Skin epidermis (tissue), 12 donors: ENCODE measurements at regions not wholly inside any gene's neighbourhood (a gene's known extent, or its start where the extent isn't known, plus 50 kb on each side); places are given as distances from the start of the nearest gene placed in this dataset.
"Not testable (repeated sequence)": the region's sequence is repeated elsewhere in the genome, so short reads cannot be mapped to it uniquely, and the experiment has no call there.

Experiments
- H3K27ac ChIP-seq, 21 experiments: fragments of 200-600 bp; sonication (generic) in 11 of 21; one replicate each; pipeline ENCODE4 v1.5.0; 2020; ENCODE audit warnings: mild to moderate bottlenecking in 3 of 21, inconsistent platforms in 2 of 21, moderate library complexity in 2 of 21
- H3K4me3 ChIP-seq, 7 experiments: fragments of 200-600 bp; sonication (generic) in 2 of 7; one replicate each; pipeline ENCODE4 v1.5.0; 2020; ENCODE audit warnings: inconsistent platforms in 2 of 7, mild to moderate bottlenecking in 2 of 7, moderate library complexity in 1 of 7

- Histone ChIP-seq H3K4me3 (no peak overlapping the region), H3K27ac (no peak overlapping the region)
Observed at GRCh38 chr4:71081192-71081591, 87.7 kb downstream of the DCK start.

DNA sequence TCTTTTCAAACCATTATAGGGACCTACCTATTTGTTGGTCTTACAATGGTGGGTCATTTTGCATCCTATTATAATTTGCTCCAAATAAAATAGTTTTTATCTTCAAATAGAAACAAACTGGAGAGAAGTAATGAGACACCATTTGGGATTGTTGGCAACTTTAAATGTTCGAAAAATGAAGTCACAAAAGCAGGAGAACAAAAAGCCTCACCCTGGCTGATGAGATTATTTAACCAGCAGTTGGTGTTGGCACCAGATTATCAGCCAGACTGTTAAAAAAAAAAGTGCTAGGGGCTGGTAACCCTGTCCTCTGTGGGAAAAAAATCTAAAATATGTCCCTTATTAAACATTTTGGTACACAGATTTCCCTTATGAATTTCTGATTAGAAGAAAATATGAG, 100.3 kb downstream of the DCK start:
- H3K4me3 ChIP-seq, result no peak overlapping the region
- no peak overlapping the region for H3K27ac ChIP-seq

- H3K27ac ChIP-seq, result no peak overlapping the region
- H3K4me3 ChIP-seq, result no peak overlapping the region
Observed at GRCh38 chr4:71094201-71094600, 100.8 kb downstream of the DCK start.

GRCh38 chr4:71095141-71095540, 101.7 kb downstream of the DCK start:
- no peak overlapping the region for H3K27ac ChIP-seq

GRCh38 chr4:71095545-71095944, 102.1 kb downstream of the DCK start:
- no peak overlapping the region for H3K27ac ChIP-seq

More at GRCh38 chr4:71095141-71095540, 101.7 kb downstream of the DCK start:
- H3K4me3 ChIP-seq, result no peak overlapping the region

DNA sequence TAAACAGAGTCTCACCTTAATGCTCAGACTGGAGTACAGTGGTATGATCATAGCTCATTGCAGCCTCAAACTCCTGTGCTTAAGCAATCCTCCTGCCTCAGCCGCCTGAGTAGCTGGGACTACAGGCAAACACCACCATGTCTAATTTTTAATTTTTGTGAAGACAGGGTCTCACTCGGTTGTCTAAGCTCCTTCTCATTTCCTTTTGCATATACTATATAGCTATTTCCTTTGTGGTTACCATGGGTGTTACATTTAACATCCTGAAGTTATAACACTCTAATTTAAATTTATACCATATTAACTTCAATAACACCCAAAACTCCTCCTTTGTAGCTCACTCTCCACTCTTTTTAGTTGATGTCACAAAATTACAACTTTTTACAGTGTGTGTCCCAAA, 114.3 kb downstream of the DCK start:
- Histone ChIP-seq H3K27ac (peak overlapping the region in 2 of 21 experiments; percentile 29 to 51), H3K4me3 (no peak overlapping the region)

More at GRCh38 chr4:71095545-71095944, 102.1 kb downstream of the DCK start:
- H3K4me3 ChIP-seq, result no peak overlapping the region

DNA sequence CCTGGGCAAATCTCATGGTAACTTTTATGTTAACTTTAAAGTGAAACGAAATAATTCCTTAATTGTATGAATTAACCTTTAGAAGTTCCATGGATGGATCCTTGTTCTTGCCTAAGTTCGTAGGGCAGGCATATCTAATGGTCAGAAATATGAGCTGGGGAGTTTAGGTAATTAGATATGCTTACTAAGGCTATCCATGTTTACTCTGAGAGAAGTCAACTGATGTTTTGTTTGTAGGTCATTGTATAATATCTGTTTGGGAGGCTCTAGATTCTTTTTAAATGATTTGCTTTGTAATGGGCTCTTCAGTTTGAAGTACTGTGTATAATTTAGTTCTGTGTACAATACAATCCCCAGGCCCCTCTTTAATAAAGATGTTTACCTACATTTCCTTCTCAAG, 117.0 kb downstream of the DCK start:
- Histone ChIP-seq H3K4me3 (no peak overlapping the region), H3K27ac (no peak overlapping the region)

- not testable (repeated sequence) for H3K4me3 ChIP-seq, H3K27ac ChIP-seq
Observed at GRCh38 chr4:71111133-71111532, 117.7 kb downstream of the DCK start.

GRCh38 chr4:71113294-71113693, 119.8 kb downstream of the DCK start:
- Histone ChIP-seq H3K27ac (no peak overlapping the region), H3K4me3 (no peak overlapping the region)

- H3K27ac ChIP-seq, result no peak overlapping the region
- no peak overlapping the region for H3K4me3 ChIP-seq
Observed at GRCh38 chr4:71120831-71121524, 127.5 kb downstream of the DCK start.

DNA sequence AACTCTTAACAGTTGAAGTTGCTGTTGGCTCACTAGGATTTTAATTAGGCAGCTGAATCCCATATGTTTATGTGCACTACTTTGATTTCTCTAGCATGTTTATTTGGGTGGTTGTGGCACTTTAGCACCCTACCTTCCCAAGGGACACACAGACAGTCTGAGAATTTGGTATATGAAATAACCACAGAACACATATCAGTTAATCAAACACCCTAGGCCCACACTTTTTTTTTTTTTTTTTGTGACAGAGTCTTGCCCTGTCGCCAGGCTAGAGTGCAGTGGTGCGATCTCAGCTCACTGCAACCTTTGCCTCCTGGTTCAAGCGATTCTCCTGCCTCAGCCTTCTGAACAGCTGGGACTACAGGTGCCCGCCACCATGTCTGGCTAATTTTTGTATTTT, 130.5 kb downstream of the DCK start:
- no peak overlapping the region for H3K27ac ChIP-seq
- no peak overlapping the region for H3K4me3 ChIP-seq

DNA sequence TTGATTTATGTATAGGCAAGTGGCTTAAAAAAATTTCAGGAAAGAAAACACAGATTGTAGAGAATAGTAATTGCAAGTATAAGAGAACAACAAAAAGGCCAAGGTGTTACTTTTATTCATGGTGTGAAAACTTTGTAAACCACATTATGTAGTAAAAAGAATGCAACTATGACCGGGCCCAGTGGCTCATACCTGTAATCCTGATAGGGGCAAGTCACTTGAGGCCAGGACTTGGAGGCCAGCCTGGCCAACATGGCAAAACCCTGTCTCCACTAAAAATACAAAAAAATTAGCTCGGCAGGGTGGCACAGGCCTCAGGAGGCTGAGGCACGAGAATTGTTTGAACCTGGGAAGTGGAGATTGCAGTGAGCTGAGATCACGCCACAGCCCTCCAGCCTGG, 131.7 kb downstream of the DCK start:
- H3K4me3 ChIP-seq, result no peak overlapping the region
- H3K27ac ChIP-seq, result no peak overlapping the region

- H3K4me3 ChIP-seq, result no peak overlapping the region
Observed at GRCh38 chr4:71126719-71127118, 133.3 kb downstream of the DCK start.

DNA sequence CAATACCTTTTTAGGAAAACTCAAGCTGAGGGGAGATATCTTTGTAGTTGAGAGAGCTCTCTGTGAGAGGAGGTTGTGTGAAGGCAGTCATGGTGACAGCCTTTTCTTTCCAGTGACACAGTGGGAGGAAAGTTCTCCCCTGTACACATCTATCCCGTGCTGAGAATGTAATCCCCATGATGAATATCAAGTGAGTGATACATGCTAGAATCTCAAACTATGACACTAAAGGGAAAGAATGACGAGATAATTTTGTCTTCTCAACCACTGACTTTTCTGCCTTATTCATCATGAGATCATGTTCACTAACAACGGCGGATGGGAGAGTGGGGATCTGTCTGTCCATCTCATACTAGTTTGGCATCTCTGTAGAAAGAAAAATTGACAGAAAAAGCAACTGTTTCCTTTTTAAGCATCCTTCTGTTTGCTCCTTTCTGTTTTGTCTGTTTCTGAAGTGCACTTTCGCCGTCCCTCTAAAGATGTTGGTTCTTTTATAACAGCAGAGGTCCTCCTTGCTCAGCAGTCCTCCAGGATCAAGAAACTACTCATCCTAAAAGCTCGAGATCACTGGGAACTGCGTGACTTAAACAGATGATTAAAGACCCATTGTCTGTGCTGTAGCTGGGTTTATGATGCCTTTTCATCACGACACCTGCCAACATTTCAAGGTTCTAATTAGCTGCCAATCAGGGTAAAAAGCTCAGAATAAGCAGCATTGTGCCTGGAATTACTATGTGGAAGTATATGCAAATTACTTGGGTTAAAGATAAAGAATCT, 137.6 kb downstream of the DCK start:
- Histone ChIP-seq H3K4me3 (no peak overlapping the region), H3K27ac (no peak overlapping the region)

More at GRCh38 chr4:71126719-71127118, 133.3 kb downstream of the DCK start:
- H3K27ac ChIP-seq, result no peak overlapping the region

DNA sequence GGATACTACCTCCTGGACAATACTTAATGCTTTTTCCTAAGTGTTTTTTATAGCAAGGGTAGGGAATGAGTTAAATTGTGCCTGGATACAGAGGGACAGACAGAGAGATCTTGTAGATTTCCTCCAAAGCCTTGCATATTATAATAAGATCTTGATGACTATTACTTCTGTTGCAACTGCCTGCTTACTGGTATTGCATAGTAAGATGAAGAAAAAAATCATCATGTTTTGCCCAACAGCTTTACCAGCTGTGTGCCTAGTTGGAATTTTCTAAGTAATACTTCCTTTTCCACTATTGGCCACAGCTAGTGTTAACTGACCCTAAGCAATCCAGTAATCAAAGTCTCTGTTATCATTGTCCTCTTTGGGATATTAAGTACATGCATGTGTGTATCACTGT, 139.0 kb downstream of the DCK start:
- Histone ChIP-seq H3K27ac (no peak overlapping the region), H3K4me3 (no peak overlapping the region)

DNA sequence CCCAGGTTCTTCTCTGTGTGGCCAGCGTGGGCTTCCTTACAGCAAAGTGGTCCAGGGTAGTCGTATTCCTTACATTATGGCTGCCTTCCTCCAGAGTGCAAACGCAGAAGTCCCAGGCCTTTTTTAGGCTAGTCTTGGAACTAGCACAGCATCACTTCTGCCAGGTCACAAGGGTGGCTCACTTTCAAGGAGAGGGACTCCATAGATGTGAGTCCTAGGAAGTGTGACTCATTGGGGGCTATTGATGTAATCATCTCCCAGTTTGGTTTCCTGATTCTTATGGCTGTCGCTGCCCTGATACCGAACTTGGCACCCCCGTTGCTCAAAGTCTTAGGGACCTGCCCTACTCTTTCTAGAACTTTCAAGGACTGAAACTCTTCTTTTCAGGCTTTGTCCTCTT, 140.0 kb downstream of the DCK start:
- Histone ChIP-seq H3K27ac (no peak overlapping the region), H3K4me3 (no peak overlapping the region)

- Histone ChIP-seq H3K4me3 (no peak overlapping the region), H3K27ac (no peak overlapping the region)
Observed at GRCh38 chr4:71136071-71136470, 142.6 kb downstream of the DCK start.

- Histone ChIP-seq H3K27ac (no peak overlapping the region), H3K4me3 (no peak overlapping the region)
Observed at GRCh38 chr4:71138007-71138615, 144.7 kb downstream of the DCK start.

DNA sequence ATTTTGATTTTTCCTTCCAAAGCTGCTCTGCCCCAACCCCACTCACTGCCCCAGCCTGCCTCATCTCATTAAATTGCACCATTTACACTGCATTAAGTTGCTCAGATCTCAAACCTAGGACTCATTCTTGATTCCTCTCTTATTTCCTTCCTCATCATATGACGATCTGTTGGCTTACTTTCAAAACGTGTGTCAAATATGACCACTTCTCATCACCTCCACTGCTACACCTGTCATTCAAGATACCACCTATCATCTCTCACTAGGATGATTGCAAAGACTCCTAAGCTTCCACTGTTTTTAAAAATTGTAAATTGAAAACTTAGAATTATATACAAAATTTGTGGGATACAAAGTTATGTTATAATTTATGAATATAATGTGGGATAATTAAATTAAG, 147.1 kb downstream of the DCK start:
- Histone ChIP-seq H3K4me3 (no peak overlapping the region), H3K27ac (no peak overlapping the region)

DNA sequence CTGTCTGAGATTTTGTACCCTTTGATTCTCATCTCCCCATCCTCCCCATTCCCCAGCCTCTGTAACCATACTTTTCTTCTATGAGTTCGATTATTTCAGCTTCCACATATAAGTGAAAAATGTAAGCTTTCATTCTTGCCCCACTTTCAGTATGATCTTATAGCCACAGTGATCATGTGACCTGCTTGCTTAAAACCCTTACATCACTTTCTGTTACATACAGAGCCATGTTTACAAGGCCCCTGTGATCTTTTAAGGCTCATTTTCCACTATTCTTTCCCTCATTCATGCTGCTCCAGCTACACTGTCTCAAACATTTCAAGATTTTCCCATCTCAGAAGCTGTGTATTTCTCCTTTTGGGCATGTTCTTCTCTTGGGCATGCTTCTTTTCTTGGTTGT, 147.7 kb downstream of the DCK start:
- Histone ChIP-seq H3K4me3 (no peak overlapping the region), H3K27ac (no peak overlapping the region)

GRCh38 chr4:71147261-71147660, 153.8 kb downstream of the DCK start:
- H3K27ac ChIP-seq, result no peak overlapping the region
- H3K4me3 ChIP-seq, result no peak overlapping the region
